Mesenchymal stem cell (in vitro differentiated cells and primary cell): ENCODE measurements at regions not wholly inside any gene's neighbourhood (a gene's known extent, or its start where the extent isn't known, plus 50 kb on each side); places are given as distances from the start of the nearest gene placed in this dataset. TPM values are rescaled to one million over a fixed set of nuclear protein-coding genes. Genes with fewer than 3 reads are reported as not detected.

Experiments used
- DNase-seq: peaks from one replicate; pipeline ENCODE4 v3.0.0-alpha.2; 2013
- H2AFZ ChIP-seq: one replicate; pipeline ENCODE4 v1.6.1; 2013; ENCODE audit warnings: low read depth, mild to moderate bottlenecking, control low read depth, inconsistent platforms, low read length, moderate library complexity
- H2AK5ac ChIP-seq: 2 replicates; pipeline ENCODE4 v1.6.1; 2013; ENCODE audit warnings: low read length, moderate library complexity, mild to moderate bottlenecking, inconsistent platforms; ENCODE audit not compliant: severe bottlenecking
- H2BK120ac ChIP-seq: one replicate; pipeline ENCODE4 v1.6.1; 2013; ENCODE audit warnings: low read depth, mild to moderate bottlenecking, inconsistent platforms, low read length, moderate library complexity
- H2BK12ac ChIP-seq, 2 experiments: one replicate each; pipeline ENCODE4 v1.6.1; 2013; ENCODE audit warnings: inconsistent platforms in 2 of 2, low read length in 2 of 2, mild to moderate bottlenecking in 2 of 2, moderate library complexity in 2 of 2, control low read depth in 1 of 2
- H2BK15ac ChIP-seq: one replicate; pipeline ENCODE4 v1.6.1; 2013; ENCODE audit warnings: mild to moderate bottlenecking, low read depth, inconsistent platforms; ENCODE audit not compliant: poor library complexity, severe bottlenecking
- H2BK5ac ChIP-seq: 2 replicates; pipeline ENCODE4 v1.6.1; 2013; ENCODE audit warnings: low read depth, mild to moderate bottlenecking, low read length, control low read depth, inconsistent platforms; ENCODE audit not compliant: poor library complexity, severe bottlenecking
- H3K14ac ChIP-seq, 2 experiments: one replicate each; pipeline ENCODE4 v1.6.1; 2013; ENCODE audit warnings: inconsistent platforms in 2 of 2, low read length in 2 of 2, control low read depth in 1 of 2, mild to moderate bottlenecking in 1 of 2, moderate library complexity in 1 of 2
- H3K18ac ChIP-seq, 2 experiments: one replicate each; pipeline ENCODE4 v1.6.1; 2013; ENCODE audit warnings: inconsistent platforms in 2 of 2, low read length in 2 of 2, control low read depth in 1 of 2, low read depth in 1 of 2, mild to moderate bottlenecking in 1 of 2
- H3K23ac ChIP-seq, 2 experiments: one replicate each; pipeline ENCODE4 v1.6.1; 2013; ENCODE audit warnings: inconsistent platforms in 2 of 2, low read length in 2 of 2, mild to moderate bottlenecking in 2 of 2, moderate library complexity in 2 of 2, control low read depth in 1 of 2
- H3K27ac ChIP-seq: 2 replicates; pipeline ENCODE4 v1.5.1; 2013; ENCODE audit warnings: mild to moderate bottlenecking, moderate library complexity, low read length, control low read depth, inconsistent platforms; ENCODE audit not compliant: poor library complexity, severe bottlenecking
- H3K27me3 ChIP-seq, 2 experiments: 2 replicates each; pipeline versions ENCODE4 v1.6.1 to v1.7.0; 2013; ENCODE audit warnings: low read length in 2 of 2, mild to moderate bottlenecking in 2 of 2, moderate library complexity in 2 of 2, control low read depth in 1 of 2, inconsistent platforms in 1 of 2; ENCODE audit not compliant: control insufficient read depth in 1 of 2, insufficient read depth in 1 of 2
- H3K36me3 ChIP-seq, 2 experiments: 2 replicates each; pipeline versions ENCODE4 v1.6.1 to v1.7.0; 2013; ENCODE audit warnings: low read length in 2 of 2, control low read depth in 1 of 2, inconsistent platforms in 1 of 2, low read depth in 1 of 2, mild to moderate bottlenecking in 1 of 2; ENCODE audit not compliant: insufficient read depth in 2 of 2, control insufficient read depth in 1 of 2
- H3K4ac ChIP-seq, 2 experiments: one replicate each; pipeline ENCODE4 v1.6.1; 2013; ENCODE audit warnings: inconsistent platforms in 2 of 2, low read length in 2 of 2, mild to moderate bottlenecking in 2 of 2, moderate library complexity in 2 of 2, control low read depth in 1 of 2, low read depth in 1 of 2
- H3K4me1 ChIP-seq: 2 replicates; pipeline ENCODE4 v1.6.1; 2013; ENCODE audit warnings: low read depth, low read length, control low read depth; ENCODE audit not compliant: control insufficient read depth, insufficient read depth
- H3K4me2 ChIP-seq: 2 replicates; pipeline ENCODE4 v1.6.1; 2013; ENCODE audit warnings: low read length, mild to moderate bottlenecking, inconsistent platforms; ENCODE audit not compliant: poor library complexity, severe bottlenecking
- H3K4me3 ChIP-seq, 2 experiments: 2 replicates each; pipeline versions ENCODE4 v1.5.1 to v1.7.0; 2013; ENCODE audit warnings: low read length in 2 of 2, mild to moderate bottlenecking in 2 of 2, control low read depth in 1 of 2, low read depth in 1 of 2; ENCODE audit not compliant: insufficient read depth in 1 of 2
- H3K79me1 ChIP-seq: replicated peaks from 2 replicates; pipeline ENCODE4 v1.6.1; 2013; ENCODE audit warnings: mild to moderate bottlenecking, control low read depth, low read length, inconsistent platforms; ENCODE audit not compliant: poor library complexity, severe bottlenecking
- H3K9ac ChIP-seq: 2 replicates; pipeline ENCODE4 v1.7.0; 2013; ENCODE audit warnings: mild to moderate bottlenecking, low read length, moderate library complexity
- H3K9me3 ChIP-seq: 2 replicates; pipeline ENCODE4 v1.7.0; 2013; ENCODE audit warnings: mild to moderate bottlenecking, low read length; ENCODE audit not compliant: control insufficient read depth
- H4K8ac ChIP-seq: one replicate; pipeline ENCODE4 v1.6.1; 2013; ENCODE audit warnings: inconsistent platforms, mild to moderate bottlenecking, low read length, moderate library complexity
- H4K91ac ChIP-seq: one replicate; pipeline ENCODE4 v1.6.1; 2013; ENCODE audit warnings: mild to moderate bottlenecking, low read length, inconsistent platforms
- WGBS: methylation state at CpG from one replicate; pipeline ENCODE4 v1.1.7; 2013; ENCODE audit warnings: mixed read lengths; 5-methylcytosine and 5-hydroxymethylcytosine counted together
- small RNA-seq: library from polyadenylated mRNA; stranded (forward); fragments of <200 nt; extraction: miRNeasy Mini kit (QIAGEN cat#:217004); gene quantifications from one replicate; pipeline ENCODE3, GENCODE V24; 2013; ENCODE audit warnings: low read depth

- Histone ChIP-seq H4K8ac (no peak overlapping the region), H3K9ac (no peak overlapping the region), H2AFZ (no peak overlapping the region), H3K18ac (no peak overlapping the region), H3K27ac (no peak overlapping the region), H2AK5ac (no peak overlapping the region), H2BK15ac (no peak overlapping the region), H3K4me3 (no peak overlapping the region), H4K91ac (no peak overlapping the region), H3K23ac (no peak overlapping the region), H3K79me1 (no peaks in the 10 kb centered on the region), H3K27me3 (peaks cover 9 to 11% of the 10 kb centered on the region in 2 experiments), H3K4ac (no peak overlapping the region), H3K4me1 (peaks cover 11% of the 10 kb centered on the region), H2BK5ac (no peak overlapping the region), H3K4me2 (no peak overlapping the region), H3K9me3 (no peaks in the 10 kb centered on the region), H2BK120ac (no peak overlapping the region), H2BK12ac (no peak overlapping the region), H3K14ac (no peak overlapping the region), H3K36me3 (no peaks in the 10 kb centered on the region)
- DNase-seq, result no peak
- 92% methylated on average over 9 of the region's 10 CpGs for WGBS
Observed at GRCh38 chr10:125213541-125214282, 53.3 kb upstream of the CTBP2 start.

- Histone ChIP-seq H3K4me1 (peaks cover 14% of the 10 kb centered on the region), H2BK15ac (no peak overlapping the region), H3K36me3 (no peaks in the 10 kb centered on the region), H4K8ac (no peak overlapping the region), H4K91ac (no peak overlapping the region), H3K18ac (no peak overlapping the region), H3K4ac (no peak overlapping the region), H2AK5ac (no peak overlapping the region), H2BK120ac (no peak overlapping the region), H2BK12ac (no peak overlapping the region), H3K4me2 (no peak overlapping the region), H3K23ac (no peak overlapping the region), H3K9me3 (no peaks in the 10 kb centered on the region), H3K27ac (no peak overlapping the region), H3K9ac (no peak overlapping the region), H3K79me1 (no peaks in the 10 kb centered on the region), H3K27me3 (peaks cover 9 to 11% of the 10 kb centered on the region in 2 experiments), H3K4me3 (no peak overlapping the region), H3K14ac (no peak overlapping the region), H2AFZ (no peak overlapping the region), H2BK5ac (no peak overlapping the region)
- no peak for DNase-seq
- 89% methylated on average over 5 of the region's 6 CpGs for WGBS
Observed at GRCh38 chr10:125212150-125212809, 51.9 kb upstream of the CTBP2 start.

Small RNAs in the stretch of these regions (small RNA-seq; reads per million reads assigned to genes)
- not detected for gene RPS27P18
